Right forelimb (tissue), 1 donor: ENCODE measurements at regions not wholly inside any gene's neighbourhood (a gene's known extent, or its start where the extent isn't known, plus 50 kb on each side); places are given as distances from the start of the nearest gene placed in this dataset.

Source experiments
- DNase-seq: peaks from one replicate; pipeline ENCODE4 v3.0.0-alpha.2; 2018

GRCh38 chr12:127300753-127301152 lies 966.2 kb upstream of the TMEM132C start:
- no peak for DNase-seq

GRCh38 chr12:127301876-127302275 lies 965.1 kb upstream of the TMEM132C start:
- no peak for DNase-seq

- no peak for DNase-seq
These were observed 961.9 kb upstream of the TMEM132C start for GRCh38 chr12:127304751-127305725.

GRCh38 chr12:127306604-127307215 lies 960.3 kb upstream of the TMEM132C start:
- no peak for DNase-seq

- no peak for DNase-seq
These were observed 959.4 kb upstream of the TMEM132C start for GRCh38 chr12:127307528-127307927.

GRCh38 chr12:127308148-127308547 lies 958.8 kb upstream of the TMEM132C start:
- DNase-seq: no peak

GRCh38 chr12:127310548-127310947 lies 956.4 kb upstream of the TMEM132C start:
- DNase-seq: no peak

- no peak for DNase-seq
These were observed 955.1 kb upstream of the TMEM132C start for GRCh38 chr12:127311720-127312364.

- no peak for DNase-seq
These were observed 942.3 kb upstream of the TMEM132C start for GRCh38 chr12:127324681-127325080.

GRCh38 chr12:127327986-127328385 lies 939.0 kb upstream of the TMEM132C start:
- DNase-seq: no peak

- DNase-seq: no peak
These were observed 938.1 kb upstream of the TMEM132C start for GRCh38 chr12:127328867-127329266.

GRCh38 chr12:127334365-127334764 lies 932.6 kb upstream of the TMEM132C start:
- DNase-seq: no peak

- DNase-seq: no peak
These were observed 931.9 kb upstream of the TMEM132C start for GRCh38 chr12:127334912-127335644.

GRCh38 chr12:127336416-127336815 lies 930.6 kb upstream of the TMEM132C start:
- no peak for DNase-seq

GRCh38 chr12:127339065-127339464 lies 927.9 kb upstream of the TMEM132C start:
- DNase-seq: no peak

- no peak for DNase-seq
These were observed 926.6 kb upstream of the TMEM132C start for GRCh38 chr12:127340381-127340780.

- DNase-seq: no peak
These were observed 924.1 kb upstream of the TMEM132C start for GRCh38 chr12:127342861-127343260.

- DNase-seq: no peak
These were observed 923.0 kb upstream of the TMEM132C start for GRCh38 chr12:127343940-127344339.

- DNase-seq: no peak
These were observed 915.4 kb upstream of the TMEM132C start for GRCh38 chr12:127351481-127352010.

- DNase-seq: no peak
These were observed 911.7 kb upstream of the TMEM132C start for GRCh38 chr12:127355061-127355841.

- DNase-seq: no peak
These were observed 908.1 kb upstream of the TMEM132C start for GRCh38 chr12:127358888-127359287.

GRCh38 chr12:127360580-127360979 lies 906.4 kb upstream of the TMEM132C start:
- no peak for DNase-seq
